ENCODE measurements at regions not wholly inside any gene's neighbourhood (a gene's known extent, or its start where the extent isn't known, plus 50 kb on each side); places are given as distances from the start of the nearest gene placed in this dataset.

GRCh38 chr1:60273185-60273584 lies 199.6 kb upstream of the C1orf87 start:
- TF ChIP-seq CTCF (conservative IDR thresholded peaks at IDR 0.05; ENCODE audit: low read length) (no peak), EZH2phosphoT487 (IDR thresholded peaks at IDR 0.05; ENCODE audit: borderline replicate concordance, low read depth, low read length) (no peak)

Measured in OCI-LY7 (cell line).